OCI-LY3 (cell line): ENCODE measurements at regions not wholly inside any gene's neighbourhood (a gene's known extent, or its start where the extent isn't known, plus 50 kb on each side); places are given as distances from the start of the nearest gene placed in this dataset.

Source experiments
- H2AFZ ChIP-seq: fragments of 200-600, 300-600 bp; shearing (Covaris generic); 2 replicates; pipeline ENCODE4 v1.6.0; 2014; ENCODE audit warnings: antibody characterized with exemption, low read depth, low read length
- H3K27ac ChIP-seq: fragments of 200-600, 300-600 bp; sonication (generic); 2 replicates; pipeline ENCODE4 v1.5.1; 2014; ENCODE audit warnings: mild to moderate bottlenecking, low read length, moderate library complexity, mixed read lengths
- H3K27me3 ChIP-seq: fragments of 200-600, 300-600 bp; sonication (generic); 2 replicates; pipeline ENCODE4 v1.6.1; 2014; ENCODE audit warnings: low read depth, low read length, mixed read lengths
- H3K36me3 ChIP-seq: fragments of 200-600, 300-600 bp; sonication (generic); replicated peaks from 2 replicates; pipeline ENCODE3; 2014; ENCODE audit warnings: low read depth, low read length, mixed read lengths
- H3K4me1 ChIP-seq: fragments of 300-600, 200-600 bp; sonication (generic); 2 replicates; pipeline ENCODE4 v1.6.1; 2014; ENCODE audit warnings: low read length, mixed read lengths
- H3K4me2 ChIP-seq: fragments of 200-600, 300-600 bp; sonication (generic); 2 replicates; pipeline ENCODE4 v1.6.1; 2014; ENCODE audit warnings: low read length, mixed read lengths
- H3K4me3 ChIP-seq: fragments of 300-600, 200-600 bp; sonication (generic); 2 replicates; pipeline ENCODE4 v1.5.1; 2014; ENCODE audit warnings: antibody characterized with exemption, mild to moderate bottlenecking, low read length, moderate library complexity
- H3K79me2 ChIP-seq: fragments of 300-600, 200-600 bp; shearing (Covaris generic); 2 replicates; pipeline ENCODE4 v1.6.1; 2014; ENCODE audit warnings: mild to moderate bottlenecking, low read length, mixed read lengths
- H3K9ac ChIP-seq: fragments of 300-600, 200-600 bp; shearing (Covaris generic); 2 replicates; pipeline ENCODE4 v1.6.0; 2014; ENCODE audit warnings: mild to moderate bottlenecking, low read length, moderate library complexity
- H3K9me3 ChIP-seq: fragments of 200-600, 300-600 bp; shearing (Covaris generic); 2 replicates; pipeline ENCODE4 v1.6.1; 2014; ENCODE audit warnings: low read length, mixed read lengths; ENCODE audit not compliant: insufficient read depth
- H4K20me1 ChIP-seq: fragments of 200-600, 300-600 bp; sonication (generic); 2 replicates; pipeline ENCODE4 v1.6.1; 2016; ENCODE audit warnings: low read length, mixed read lengths; ENCODE audit not compliant: insufficient read depth
- EZH2phosphoT487 ChIP-seq: fragments of 200-600 bp; shearing (Covaris generic); IDR thresholded peaks from 2 replicates; pipeline ENCODE4 v1.6.1; 2018; ENCODE audit warnings: antibody characterized with exemption, mixed run types, low read depth
- TF ChIP-seq, protein P1 (sequence below): fragments of 200-600, 300-600 bp; sonication (generic); IDR thresholded peaks from 2 replicates; pipeline ENCODE4 v1.5.1; 2014; ENCODE audit warnings: antibody characterized with exemption, low read length, low read depth

DNA sequence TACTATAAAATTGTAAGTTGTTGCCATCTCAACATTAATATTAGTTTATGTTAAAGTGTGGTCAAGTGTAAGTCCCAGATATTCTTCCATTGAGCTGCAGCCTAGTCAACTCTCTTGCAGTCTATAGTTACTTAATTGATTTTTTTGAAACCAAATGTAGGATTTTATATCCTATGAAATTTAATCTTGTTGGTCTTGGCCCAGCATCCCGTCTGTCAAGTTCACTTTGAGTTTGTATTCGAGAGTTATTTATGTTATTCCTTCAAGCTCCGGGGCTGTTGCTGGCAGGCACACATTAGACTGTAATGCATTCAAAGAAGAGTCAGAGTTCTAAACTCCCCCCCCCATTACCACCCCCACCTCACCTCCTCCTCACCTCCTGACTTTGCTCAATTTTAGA is 71.0 kb upstream of the SPACA1 start:
- no peak for TF ChIP-seq EZH2phosphoT487
- TF ChIP-seq, protein P1, sequence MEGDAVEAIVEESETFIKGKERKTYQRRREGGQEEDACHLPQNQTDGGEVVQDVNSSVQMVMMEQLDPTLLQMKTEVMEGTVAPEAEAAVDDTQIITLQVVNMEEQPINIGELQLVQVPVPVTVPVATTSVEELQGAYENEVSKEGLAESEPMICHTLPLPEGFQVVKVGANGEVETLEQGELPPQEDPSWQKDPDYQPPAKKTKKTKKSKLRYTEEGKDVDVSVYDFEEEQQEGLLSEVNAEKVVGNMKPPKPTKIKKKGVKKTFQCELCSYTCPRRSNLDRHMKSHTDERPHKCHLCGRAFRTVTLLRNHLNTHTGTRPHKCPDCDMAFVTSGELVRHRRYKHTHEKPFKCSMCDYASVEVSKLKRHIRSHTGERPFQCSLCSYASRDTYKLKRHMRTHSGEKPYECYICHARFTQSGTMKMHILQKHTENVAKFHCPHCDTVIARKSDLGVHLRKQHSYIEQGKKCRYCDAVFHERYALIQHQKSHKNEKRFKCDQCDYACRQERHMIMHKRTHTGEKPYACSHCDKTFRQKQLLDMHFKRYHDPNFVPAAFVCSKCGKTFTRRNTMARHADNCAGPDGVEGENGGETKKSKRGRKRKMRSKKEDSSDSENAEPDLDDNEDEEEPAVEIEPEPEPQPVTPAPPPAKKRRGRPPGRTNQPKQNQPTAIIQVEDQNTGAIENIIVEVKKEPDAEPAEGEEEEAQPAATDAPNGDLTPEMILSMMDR, result no peak
- no peaks in the 10 kb centered on the region for H3K4me1 ChIP-seq
- H3K4me2 ChIP-seq, result no peak overlapping the region
- no peaks in the 10 kb centered on the region for H4K20me1 ChIP-seq
- no peak overlapping the region for H3K27ac ChIP-seq
- no peaks in the 10 kb centered on the region for H3K79me2 ChIP-seq
- no peak overlapping the region for H2AFZ ChIP-seq
- no peaks in the 10 kb centered on the region for H3K9me3 ChIP-seq
- H3K9ac ChIP-seq, result no peak overlapping the region
- no peaks in the 10 kb centered on the region for H3K27me3 ChIP-seq
- H3K36me3 ChIP-seq, result no peaks in the 10 kb centered on the region
- no peak overlapping the region for H3K4me3 ChIP-seq

DNA sequence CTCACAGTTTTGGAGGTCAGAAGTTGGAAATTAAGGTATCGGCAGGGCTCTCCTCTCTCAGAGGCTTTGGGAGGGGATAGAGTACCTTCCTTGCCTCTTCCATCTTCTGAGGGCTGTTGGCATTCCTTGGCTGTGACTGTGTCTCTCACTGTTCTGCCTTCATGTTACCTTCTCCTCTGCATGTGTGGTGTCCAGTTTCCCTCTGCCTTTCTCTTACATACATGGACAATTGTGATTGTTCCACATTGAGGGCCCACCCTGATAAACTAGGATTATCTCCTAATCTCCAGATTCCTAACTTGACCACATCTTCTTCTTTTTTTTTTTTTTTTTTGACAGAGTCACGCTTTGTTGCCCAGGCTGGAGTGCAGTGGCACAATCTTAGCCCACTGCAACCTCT is 72.1 kb upstream of the SPACA1 start:
- H3K27ac ChIP-seq, result no peak overlapping the region
- H3K4me2 ChIP-seq, result no peak overlapping the region
- H3K36me3 ChIP-seq, result no peaks in the 10 kb centered on the region
- TF ChIP-seq, protein P1, result no peak
- TF ChIP-seq EZH2phosphoT487, result no peak
- H3K4me3 ChIP-seq, result no peak overlapping the region
- no peaks in the 10 kb centered on the region for H3K4me1 ChIP-seq
- no peaks in the 10 kb centered on the region for H3K9me3 ChIP-seq
- no peak overlapping the region for H2AFZ ChIP-seq
- H3K27me3 ChIP-seq, result no peaks in the 10 kb centered on the region
- no peaks in the 10 kb centered on the region for H4K20me1 ChIP-seq
- no peaks in the 10 kb centered on the region for H3K79me2 ChIP-seq
- no peak overlapping the region for H3K9ac ChIP-seq

DNA sequence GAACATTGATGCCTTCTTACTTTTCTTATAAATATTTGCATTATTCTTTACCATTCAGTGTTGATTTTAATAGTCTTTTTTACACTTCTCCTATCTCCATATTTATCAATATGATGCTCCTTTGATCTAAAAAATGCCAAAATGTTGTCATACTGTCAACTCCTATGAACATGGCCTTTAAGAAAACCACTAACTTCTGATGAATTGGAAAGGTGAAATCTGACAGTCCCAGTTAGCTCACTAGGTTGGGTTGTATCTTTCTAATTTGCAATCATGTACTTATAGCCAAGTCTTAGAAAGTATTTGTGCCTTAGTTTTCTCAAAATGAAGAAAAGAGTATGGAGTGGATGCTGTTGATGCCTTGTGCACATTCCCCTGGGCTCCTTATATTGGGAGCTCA is 75.4 kb upstream of the SPACA1 start:
- H3K79me2 ChIP-seq, result no peaks in the 10 kb centered on the region
- H3K27ac ChIP-seq, result no peak overlapping the region
- no peaks in the 10 kb centered on the region for H3K36me3 ChIP-seq
- H3K4me3 ChIP-seq, result no peak overlapping the region
- H3K4me1 ChIP-seq, result no peaks in the 10 kb centered on the region
- H4K20me1 ChIP-seq, result no peaks in the 10 kb centered on the region
- H3K9ac ChIP-seq, result no peak overlapping the region
- no peak overlapping the region for H3K4me2 ChIP-seq
- no peaks in the 10 kb centered on the region for H3K9me3 ChIP-seq
- H3K27me3 ChIP-seq, result peaks cover 5% of the 10 kb centered on the region; the same call in 1 of the 2 replicates
- TF ChIP-seq, protein P1, result no peak
- TF ChIP-seq EZH2phosphoT487, result no peak
- H2AFZ ChIP-seq, result no peak overlapping the region

DNA sequence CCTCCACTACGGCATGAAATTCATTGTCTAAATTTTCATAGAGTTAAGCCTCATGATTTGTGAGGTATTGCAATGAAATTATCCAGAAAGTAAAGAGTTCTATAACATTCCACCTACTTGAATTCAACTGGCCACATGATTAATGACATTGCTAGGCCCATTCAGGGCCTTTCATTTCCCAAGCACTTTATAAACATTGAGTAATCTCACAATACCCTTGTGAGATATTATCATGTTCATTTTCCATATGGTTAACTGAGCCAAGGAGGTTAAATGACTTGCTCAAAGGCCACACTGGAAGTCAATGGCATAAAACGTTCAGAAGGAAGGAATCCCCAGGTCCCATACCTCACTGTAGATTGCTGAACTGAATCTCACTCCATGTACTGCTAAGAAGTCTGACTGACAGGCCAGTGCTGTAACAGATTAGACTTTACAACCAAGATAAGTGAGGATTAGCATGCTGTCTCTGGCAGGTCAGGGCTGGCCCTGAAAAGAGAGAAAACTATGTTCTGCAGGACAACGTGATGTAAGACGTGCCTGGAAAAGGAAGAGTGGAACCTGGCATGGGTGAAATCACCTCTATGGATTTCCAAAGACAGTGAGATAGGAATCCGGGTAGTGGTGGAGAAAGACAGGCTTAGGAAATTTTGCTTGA is 75.9 kb upstream of the SPACA1 start:
- Histone ChIP-seq H3K4me2 (no peak overlapping the region), H3K4me3 (no peak overlapping the region), H2AFZ (no peak overlapping the region), H3K9me3 (no peaks in the 10 kb centered on the region), H3K27ac (no peak overlapping the region), H3K27me3 (peaks cover 7% of the 10 kb centered on the region; the same call in 1 of the 2 replicates), H3K36me3 (no peaks in the 10 kb centered on the region), H3K9ac (no peak overlapping the region), H3K4me1 (no peaks in the 10 kb centered on the region), H3K79me2 (no peaks in the 10 kb centered on the region), H4K20me1 (no peaks in the 10 kb centered on the region)
- no peak for TF ChIP-seq EZH2phosphoT487
- TF ChIP-seq, protein P1, result no peak
